Stomach (tissue), 8 donors: ENCODE measurements at regions not wholly inside any gene's neighbourhood (a gene's known extent, or its start where the extent isn't known, plus 50 kb on each side); places are given as distances from the start of the nearest gene placed in this dataset.

Experiments used
- DNase-seq, 2 donors: peaks; one replicate each; pipeline versions ENCODE4 v3.0.0 to v3.0.0-alpha.2; 2013 to 2019
- H3K27ac ChIP-seq, 5 donors: fragments of 200-600 bp in 4 of 5; sonication (generic) in 4 of 5; one replicate each; pipeline ENCODE4 v1.5.1; 2013 to 2019; ENCODE audit warnings: mild to moderate bottlenecking in 1 of 5, moderate library complexity in 1 of 5
- H3K27me3 ChIP-seq, 3 donors: fragments of 200-600 bp; sonication (generic); one replicate each; pipeline ENCODE4 v1.5.1; 2017 to 2019; ENCODE audit warnings: mixed run types in 1 of 3
- H3K36me3 ChIP-seq, 4 donors: fragments of 200-600 bp; sonication (generic); 1 replicate in 3 of 4; 2 replicates in 1 of 4; pipeline ENCODE4 v1.5.1; 2016 to 2019
- H3K4me1 ChIP-seq, 4 donors: fragments of 200-600 bp; sonication (generic); one replicate each; pipeline ENCODE4 v1.5.1; 2016 to 2019
- H3K4me3 ChIP-seq, 4 donors: fragments of 200-600 bp; sonication (generic) in 3 of 4; one replicate each; pipeline ENCODE4 v1.5.1; 2016 to 2019; ENCODE audit warnings: mild to moderate bottlenecking in 1 of 4
- H3K9me3 ChIP-seq, 4 donors: fragments of 200-600 bp; sonication (generic); one replicate each; pipeline ENCODE4 v1.5.1; 2016 to 2019
- CTCF ChIP-seq, 7 experiments: fragments of 450-650 bp in 4 of 7; fragments of 200-600 bp in 3 of 7; sonication (generic) in 3 of 7; IDR thresholded peaks; one replicate each; pipeline ENCODE4 v1.5.1; 2016 to 2019; ENCODE audit warnings: antibody characterized with exemption in 7 of 7, control low read depth in 2 of 7, mild to moderate bottlenecking in 1 of 7
- EP300 ChIP-seq: sonication (generic); formaldehyde crosslinking; IDR thresholded peaks from one replicate; pipeline ENCODE4 v1.6.1; 2017; ENCODE audit warnings: antibody characterized with exemption
- POLR2A ChIP-seq, 4 donors: fragments of 450-650 bp; IDR thresholded peaks; one replicate each; pipeline ENCODE4 v1.6.1; 2016; ENCODE audit warnings: antibody characterized with exemption in 4 of 4, control low read depth in 2 of 4, mild to moderate bottlenecking in 1 of 4, moderate library complexity in 1 of 4
- POLR2AphosphoS5 ChIP-seq, 3 donors: sonication (generic); formaldehyde crosslinking; IDR thresholded peaks; one replicate each; pipeline ENCODE4 v1.6.1; 2016; ENCODE audit warnings: antibody characterized with exemption in 3 of 3
- WGBS, 5 donors: extraction: QIAGEN DNeasy Blood & Tissue Kit in 3 of 5; methylation state at CpG; one replicate each; pipeline versions ENCODE4 v1.1.5 to v1.1.7; 2013 to 2018; 5-methylcytosine and 5-hydroxymethylcytosine counted together
- intact Hi-C: fragments of 100-400 bp; cut with DNase I; formaldehyde crosslinking; loops from one replicate; pipeline ENCODE4 v1.15.1; 2023; ENCODE audit warnings: low total_unique reads
- donor health status: healthy with polysubstance abuse.
- donor health status: Bipolar disorder and iron deficiency.
- donor health status: healthy.

GRCh38 chr3:28891485-28891884, 389.4 kb upstream of the RBMS3 start:
- Histone ChIP-seq H3K36me3 (no peaks in the 10 kb centered on the region), H3K27ac (no peak overlapping the region), H3K27me3 (no peaks in the 10 kb centered on the region), H3K4me3 (no peak overlapping the region), H3K4me1 (no peaks in the 10 kb centered on the region), H3K9me3 (no peaks in the 10 kb centered on the region)
- intact Hi-C loops = no loop called here
- WGBS, 5 donors = 83 to 96% (median 93%) methylated on average over 4 of the region's 4 CpGs
- TF ChIP-seq POLR2A (IDR thresholded peaks at IDR 0.05) (no peak), CTCF (IDR thresholded peaks at IDR 0.05) (no peak), POLR2AphosphoS5 (IDR thresholded peaks at IDR 0.05) (no peak), EP300 (no peak)
- DNase-seq = no peak

- WGBS, 5 donors = 30 to 55% (median 44%) methylated on average over 1 of the region's 1 CpG
Measured at GRCh38 chr3:28900301-28900700, 380.6 kb upstream of the RBMS3 start.

DNA sequence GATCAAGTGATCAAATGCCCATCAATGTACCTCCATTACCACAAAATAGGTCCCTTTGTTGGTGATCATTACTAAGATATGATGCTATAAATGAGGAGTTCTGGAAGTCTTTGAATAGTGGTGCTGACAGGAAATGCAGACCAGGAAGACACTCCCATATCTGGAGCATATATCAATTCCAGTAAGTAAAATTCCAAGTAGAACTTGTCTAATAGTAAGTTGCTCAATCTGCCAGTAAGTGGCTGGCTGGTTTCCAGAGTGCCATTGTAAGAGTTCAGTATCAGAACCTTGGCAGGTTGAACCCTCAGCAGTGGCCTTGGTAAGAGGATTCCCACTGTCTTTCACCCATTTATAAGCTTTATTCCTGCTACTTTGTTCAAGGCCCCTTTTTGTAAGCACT, 379.9 kb upstream of the RBMS3 start:
- H3K4me3 ChIP-seq = no peak overlapping the region

More at GRCh38 chr3:28900301-28900700, 380.6 kb upstream of the RBMS3 start:
- Histone ChIP-seq H3K4me3 (no peak overlapping the region), H3K4me1 (no peaks in the 10 kb centered on the region), H3K27me3 (no peaks in the 10 kb centered on the region), H3K27ac (no peak overlapping the region), H3K9me3 (peaks cover 0 to 7% (median 0%) of the 10 kb centered on the region in 4 donors), H3K36me3 (no peaks in the 10 kb centered on the region)
- TF ChIP-seq CTCF (IDR thresholded peaks at IDR 0.05) (no peak), EP300 (no peak), POLR2AphosphoS5 (IDR thresholded peaks at IDR 0.05) (no peak), POLR2A (IDR thresholded peaks at IDR 0.05) (no peak)
- intact Hi-C loops = no loop called here
- no peak for DNase-seq

GRCh38 chr3:28903171-28903601, 377.7 kb upstream of the RBMS3 start:
- no peak overlapping the region for H3K4me3 ChIP-seq
- no peak for DNase-seq
- no peaks in the 10 kb centered on the region for H3K4me1 ChIP-seq
- H3K9me3 ChIP-seq = peaks cover 0 to 7% (median 0%) of the 10 kb centered on the region in 4 donors
- TF ChIP-seq POLR2AphosphoS5 (IDR thresholded peaks at IDR 0.05) (no peak), POLR2A (IDR thresholded peaks at IDR 0.05) (no peak)
- no peaks in the 10 kb centered on the region for H3K36me3 ChIP-seq
- 95 to 100% (median 97%) methylated on average over 8 to 30 of the region's 30 CpGs for WGBS, 5 donors
- no peak overlapping the region for H3K27ac ChIP-seq
- intact Hi-C loops = no loop called here
- no peaks in the 10 kb centered on the region for H3K27me3 ChIP-seq

More for the DNA sequence above, 379.9 kb upstream of the RBMS3 start:
- Histone ChIP-seq H3K4me1 (no peaks in the 10 kb centered on the region), H3K27ac (no peak overlapping the region), H3K36me3 (no peaks in the 10 kb centered on the region), H3K27me3 (no peaks in the 10 kb centered on the region), H3K9me3 (peaks cover 0 to 7% (median 0%) of the 10 kb centered on the region in 4 donors)
- TF ChIP-seq EP300 (no peak), POLR2AphosphoS5 (IDR thresholded peaks at IDR 0.05) (no peak), CTCF (IDR thresholded peaks at IDR 0.05) (no peak), POLR2A (IDR thresholded peaks at IDR 0.05) (no peak)
- no peak for DNase-seq
- intact Hi-C loops = no loop called here

- H3K27ac ChIP-seq = no peak overlapping the region
- H3K4me1 ChIP-seq = no peaks in the 10 kb centered on the region
- intact Hi-C loops = no loop called here
- no peak for TF ChIP-seq POLR2A (IDR thresholded peaks at IDR 0.05)
- TF ChIP-seq CTCF (IDR thresholded peaks at IDR 0.05) = no peak
- no peak for TF ChIP-seq EP300
- TF ChIP-seq POLR2AphosphoS5 (IDR thresholded peaks at IDR 0.05) = no peak
- 44 to 52% (median 49%) methylated on average over 3 of the region's 3 CpGs for WGBS, 5 donors
- DNase-seq = no peak
- H3K27me3 ChIP-seq = no peaks in the 10 kb centered on the region
- H3K36me3 ChIP-seq = no peaks in the 10 kb centered on the region
- peaks cover 0 to 7% (median 0%) of the 10 kb centered on the region in 4 donors for H3K9me3 ChIP-seq
- H3K4me3 ChIP-seq = no peak overlapping the region
Measured at GRCh38 chr3:28905798-28906197, 375.1 kb upstream of the RBMS3 start.
